GM12878 (cell line): ENCODE measurements at regions not wholly inside any gene's neighbourhood (a gene's known extent, or its start where the extent isn't known, plus 50 kb on each side); places are given as distances from the start of the nearest gene placed in this dataset.

ENCODE experiments used
- ATAC-seq: fragments of 200-7000 bp; cut with Tn5 transposase; 3 replicates; pipeline ENCODE4 v1.9.1; 2020; ENCODE audit warnings: mild to moderate bottlenecking, moderate library complexity
- BruUV-seq: library from RNA; stranded (reverse); fragments of 400-500 nt; replicated peaks from 2 replicates; lab custom pipeline; 2021; lab: Mats Ljungman, UMichigan
- CTCF ChIA-PET: fragments of 300-600 bp; sonication (Branson Sonifier 250); formaldehyde crosslinking; extraction: SDS; loops from one replicate; lab custom pipeline; 2021; ENCODE audit warnings: inconsistent platforms; lab: Yijun Ruan, JAX
- POLR2A ChIA-PET: fragments of 350-600 bp; formaldehyde crosslinking; extraction: SDS; loops from one replicate; lab custom pipeline; 2021; ENCODE audit warnings: inconsistent platforms; lab: Charles Lee
- RAD21 ChIA-PET: fragments of 300-600 bp; sonication (Branson Sonifier 250); formaldehyde crosslinking; loops from one replicate; lab custom pipeline; 2023; ENCODE audit warnings: antibody characterized with exemption; ENCODE audit not compliant: unreplicated experiment; lab: Charles Lee
- SMC1A ChIA-PET: fragments of 300-600 bp; sonication (Branson Sonifier 250); formaldehyde crosslinking; loops from one replicate; lab custom pipeline; 2023; ENCODE audit not compliant: unreplicated experiment, uncharacterized antibody; lab: Charles Lee
- DNase-seq: peaks from one replicate; pipeline ENCODE4 v3.0.0-alpha.2; 2011; ENCODE audit warnings: low read depth, low spot score
- FAIRE-seq: peaks from 3 replicates; lab custom pipeline; 2011; peaks lifted over from hg19 to GRCh38; lab: Jason Lieb, UNC
- H2AFZ ChIP-seq: 2 replicates; pipeline ENCODE4 v1.6.0; 2011; ENCODE audit warnings: low read depth, low read length, control low read depth; ENCODE audit not compliant: control insufficient read depth
- H3K27ac ChIP-seq: 2 replicates; pipeline ENCODE4 v1.5.1; 2011; ENCODE audit warnings: control low read depth; ENCODE audit not compliant: control insufficient read depth, insufficient read depth
- H3K27me3 ChIP-seq, 2 experiments: replicated peaks in 1 of 2; 2 replicates each; pipeline versions ENCODE4 v1.6.0 to v1.6.1; 2011; ENCODE audit warnings: low read length in 1 of 2; ENCODE audit not compliant: control insufficient read depth in 2 of 2, insufficient read depth in 2 of 2
- H3K36me3 ChIP-seq, 2 experiments: 2 replicates each; pipeline ENCODE4 v1.5.1; 2011; ENCODE audit warnings: low read length in 1 of 2; ENCODE audit not compliant: control insufficient read depth in 2 of 2, insufficient read depth in 2 of 2
- H3K4me1 ChIP-seq: 2 replicates; pipeline ENCODE4 v1.6.1; 2011; ENCODE audit warnings: mild to moderate bottlenecking, low read length, moderate library complexity, mixed read lengths; ENCODE audit not compliant: control insufficient read depth, insufficient read depth
- H3K4me2 ChIP-seq: 2 replicates; pipeline ENCODE4 v1.6.0; 2011; ENCODE audit warnings: control low read depth; ENCODE audit not compliant: control insufficient read depth, insufficient read depth
- H3K4me3 ChIP-seq: fragments of 200-600 bp; sonication (generic); 2 replicates; pipeline ENCODE4 v1.5.1; 2016
- H3K79me2 ChIP-seq: 2 replicates; pipeline ENCODE4 v1.6.0; 2011; ENCODE audit warnings: low read length; ENCODE audit not compliant: control insufficient read depth, insufficient read depth
- H3K9ac ChIP-seq: 2 replicates; pipeline ENCODE4 v1.8.0; 2011; ENCODE audit warnings: low read length, control low read depth, mixed read lengths; ENCODE audit not compliant: control insufficient read depth, insufficient read depth
- H3K9me3 ChIP-seq: replicated peaks from 3 replicates; pipeline ENCODE4 v1.5.1; 2011; ENCODE audit warnings: mild to moderate bottlenecking, low read length; ENCODE audit not compliant: control insufficient read depth, insufficient read depth
- H4K20me1 ChIP-seq: 2 replicates; pipeline ENCODE4 v1.6.0; 2011; ENCODE audit not compliant: control insufficient read depth, insufficient read depth
- ASH2L ChIP-seq: fragments of 300-600, 200-600 bp; sonication (generic); IDR thresholded peaks from 2 replicates; pipeline ENCODE4 v1.6.1; 2017; ENCODE audit warnings: low read depth, mild to moderate bottlenecking, borderline replicate concordance
- BHLHE40 ChIP-seq, 2 experiments: fragments of 450-650 bp in 1 of 2; IDR thresholded peaks; 2 replicates each; pipeline ENCODE4 v1.6.1; 2011 to 2017; ENCODE audit warnings: low read depth in 2 of 2, borderline replicate concordance in 1 of 2, improper control_type of control experiment in 1 of 2, low read length in 1 of 2, mild to moderate bottlenecking in 1 of 2
- CBFB ChIP-seq: IDR thresholded peaks from 2 replicates; pipeline ENCODE4 v1.6.1; 2016; ENCODE audit warnings: antibody characterized with exemption, low read depth
- CHD1 ChIP-seq: IDR thresholded peaks from 2 replicates; pipeline ENCODE4 v1.6.1; 2012; ENCODE audit warnings: low read depth, low read length, improper control_type of control experiment
- ESRRA ChIP-seq: IDR thresholded peaks from 2 replicates; pipeline ENCODE4 v1.6.1; 2012; ENCODE audit warnings: mild to moderate bottlenecking, low read length, improper control_type of control experiment
- FOS ChIP-seq: IDR thresholded peaks from 3 replicates; pipeline ENCODE4 v1.6.1; 2011; ENCODE audit warnings: borderline replicate concordance; ENCODE audit not compliant: insufficient read length; ENCODE audit errors: extremely low read depth
- HDGF ChIP-seq: fragments of 450-650 bp; IDR thresholded peaks from 2 replicates; pipeline ENCODE4 v1.6.1; 2016; ENCODE audit warnings: antibody characterized with exemption
- IKZF1 ChIP-seq: fragments of 450-650 bp; conservative IDR thresholded peaks from 2 replicates; pipeline ENCODE4 v1.6.1; 2017; ENCODE audit warnings: antibody characterized with exemption, mild to moderate bottlenecking
- IKZF2 ChIP-seq, 2 experiments: fragments of 450-650 bp; IDR thresholded peaks; 2 replicates each; pipeline ENCODE4 v1.6.1; 2017; ENCODE audit warnings: mild to moderate bottlenecking in 2 of 2, moderate library complexity in 2 of 2
- NBN ChIP-seq: fragments of 450-650 bp; IDR thresholded peaks from 2 replicates; pipeline ENCODE4 v1.6.1; 2016
- NFYB ChIP-seq: IDR thresholded peaks from 2 replicates; pipeline ENCODE4 v1.6.1; 2011; ENCODE audit warnings: low read depth, mild to moderate bottlenecking, low read length, improper control_type of control experiment, moderate library complexity; ENCODE audit not compliant: insufficient read depth
- NRF1 ChIP-seq: conservative IDR thresholded peaks from 2 replicates; pipeline ENCODE4 v1.6.1; 2011; ENCODE audit warnings: mild to moderate bottlenecking, low read depth, low read length, improper control_type of control experiment
- POU2F2 ChIP-seq: IDR thresholded peaks from 3 replicates; pipeline ENCODE4 v1.6.1; 2011; ENCODE audit warnings: low read depth, mild to moderate bottlenecking, low read length, borderline replicate concordance
- SREBF1 ChIP-seq: IDR thresholded peaks from 2 replicates; pipeline ENCODE4 v1.6.1; 2012; ENCODE audit warnings: mild to moderate bottlenecking, low read length
- ZNF217 ChIP-seq: fragments of 450-650 bp; IDR thresholded peaks from 2 replicates; pipeline ENCODE4 v1.6.1; 2017; ENCODE audit warnings: antibody characterized with exemption, mild to moderate bottlenecking
- WGBS: methylation state at CpG from one replicate; pipeline ENCODE4 v1.1.6; 2016; ENCODE audit warnings: low lambda C conversion rate; ENCODE audit not compliant: insufficient replicate concordance, insufficient coverage; ENCODE audit errors: missing lambda C conversion rate; 5-methylcytosine and 5-hydroxymethylcytosine counted together
- in situ Hi-C: fragments of 300-500 bp; cut with MboI; formaldehyde crosslinking; loops from 9 replicates; pipeline ENCODE4 v1.14.3; 2018; ENCODE audit warnings: mixed read lengths
- intact Hi-C: fragments of 100-400 bp; cut with micrococcal nuclease; formaldehyde crosslinking; loops from one replicate; pipeline ENCODE4 v1.14.2; 2022; ENCODE audit not compliant: unreplicated experiment
- TF ChIP-seq, protein P1 (sequence below): IDR thresholded peaks from 2 replicates; pipeline ENCODE4 v1.6.1; 2011; ENCODE audit warnings: low read depth, low read length, improper control_type of control experiment, borderline replicate concordance
- TF ChIP-seq, protein P2 (sequence below): fragments of 150-350 bp; IDR thresholded peaks from 2 replicates; pipeline ENCODE4 v1.6.1; 2014; ENCODE audit warnings: mild to moderate bottlenecking, low read depth, low read length
- TF ChIP-seq, protein P3 (sequence below): fragments of 450-650 bp; IDR thresholded peaks from 2 replicates; pipeline ENCODE4 v1.6.1; 2017; ENCODE audit warnings: borderline replicate concordance
- TF ChIP-seq, protein P4 (sequence below): IDR thresholded peaks from 2 replicates; pipeline ENCODE4 v1.6.1; 2011; ENCODE audit warnings: borderline replicate concordance, low read depth, mild to moderate bottlenecking, moderate library complexity, mixed read lengths, low read length; ENCODE audit not compliant: insufficient read depth; ENCODE audit errors: extremely low read length

DNA sequence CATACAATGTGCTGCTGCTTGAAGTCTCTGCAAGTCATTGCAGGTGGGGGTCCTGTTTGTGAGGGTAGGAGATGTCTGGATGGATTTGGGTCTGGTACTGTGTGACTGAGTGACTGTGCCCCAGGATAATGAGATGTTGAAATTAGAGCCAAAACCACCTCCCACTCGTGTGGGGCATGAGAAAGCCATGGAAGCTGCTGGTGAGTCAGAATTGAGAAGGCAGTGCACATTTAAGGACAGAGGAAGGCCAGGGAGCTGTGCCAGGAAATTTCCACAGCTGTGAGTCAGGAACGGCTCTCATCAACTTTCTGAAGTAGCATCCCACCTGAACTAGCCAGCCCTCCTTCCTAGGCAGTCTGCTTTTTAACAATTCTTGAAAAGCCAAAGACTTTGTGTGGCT lies 229.8 kb downstream of the DRD1 start:
- no TSS peak for BruUV-seq
- CTCF ChIA-PET, result no interaction called here
- intact Hi-C loops (no loop called here), in situ Hi-C loops (no loop called here)
- Histone ChIP-seq H4K20me1 (no peaks in the 10 kb centered on the region), H3K27ac (no peak overlapping the region), H3K4me2 (no peak overlapping the region), H2AFZ (no peak overlapping the region), H3K4me1 (no peaks in the 10 kb centered on the region), H3K79me2 (no peaks in the 10 kb centered on the region), H3K9ac (no peak overlapping the region), H3K9me3 (no peaks in the 10 kb centered on the region), H3K27me3 (no peaks in the 10 kb centered on the region), H3K36me3 (no peaks in the 10 kb centered on the region), H3K4me3 (no peak overlapping the region)
- DNase-seq (no peak), ATAC-seq (no peak), FAIRE-seq (no peak)
- POLR2A ChIA-PET, result no interaction called here
- RAD21 ChIA-PET, result no interaction called here
- 0% methylated on average over 2 of the region's 2 CpGs for WGBS
- SMC1A ChIA-PET, result no interaction called here
- TF ChIP-seq, protein P1, sequence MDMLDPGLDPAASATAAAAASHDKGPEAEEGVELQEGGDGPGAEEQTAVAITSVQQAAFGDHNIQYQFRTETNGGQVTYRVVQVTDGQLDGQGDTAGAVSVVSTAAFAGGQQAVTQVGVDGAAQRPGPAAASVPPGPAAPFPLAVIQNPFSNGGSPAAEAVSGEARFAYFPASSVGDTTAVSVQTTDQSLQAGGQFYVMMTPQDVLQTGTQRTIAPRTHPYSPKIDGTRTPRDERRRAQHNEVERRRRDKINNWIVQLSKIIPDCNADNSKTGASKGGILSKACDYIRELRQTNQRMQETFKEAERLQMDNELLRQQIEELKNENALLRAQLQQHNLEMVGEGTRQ, result no peak
- no peak for TF ChIP-seq NBN
- TF ChIP-seq ZNF217, result no peak
- no peak for TF ChIP-seq SREBF1
- no peak for TF ChIP-seq NFYB
- TF ChIP-seq IKZF1, result no peak
- TF ChIP-seq, protein P2, sequence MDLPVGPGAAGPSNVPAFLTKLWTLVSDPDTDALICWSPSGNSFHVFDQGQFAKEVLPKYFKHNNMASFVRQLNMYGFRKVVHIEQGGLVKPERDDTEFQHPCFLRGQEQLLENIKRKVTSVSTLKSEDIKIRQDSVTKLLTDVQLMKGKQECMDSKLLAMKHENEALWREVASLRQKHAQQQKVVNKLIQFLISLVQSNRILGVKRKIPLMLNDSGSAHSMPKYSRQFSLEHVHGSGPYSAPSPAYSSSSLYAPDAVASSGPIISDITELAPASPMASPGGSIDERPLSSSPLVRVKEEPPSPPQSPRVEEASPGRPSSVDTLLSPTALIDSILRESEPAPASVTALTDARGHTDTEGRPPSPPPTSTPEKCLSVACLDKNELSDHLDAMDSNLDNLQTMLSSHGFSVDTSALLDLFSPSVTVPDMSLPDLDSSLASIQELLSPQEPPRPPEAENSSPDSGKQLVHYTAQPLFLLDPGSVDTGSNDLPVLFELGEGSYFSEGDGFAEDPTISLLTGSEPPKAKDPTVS, result no peak
- TF ChIP-seq, protein P3, sequence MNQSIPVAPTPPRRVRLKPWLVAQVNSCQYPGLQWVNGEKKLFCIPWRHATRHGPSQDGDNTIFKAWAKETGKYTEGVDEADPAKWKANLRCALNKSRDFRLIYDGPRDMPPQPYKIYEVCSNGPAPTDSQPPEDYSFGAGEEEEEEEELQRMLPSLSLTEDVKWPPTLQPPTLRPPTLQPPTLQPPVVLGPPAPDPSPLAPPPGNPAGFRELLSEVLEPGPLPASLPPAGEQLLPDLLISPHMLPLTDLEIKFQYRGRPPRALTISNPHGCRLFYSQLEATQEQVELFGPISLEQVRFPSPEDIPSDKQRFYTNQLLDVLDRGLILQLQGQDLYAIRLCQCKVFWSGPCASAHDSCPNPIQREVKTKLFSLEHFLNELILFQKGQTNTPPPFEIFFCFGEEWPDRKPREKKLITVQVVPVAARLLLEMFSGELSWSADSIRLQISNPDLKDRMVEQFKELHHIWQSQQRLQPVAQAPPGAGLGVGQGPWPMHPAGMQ, result no peak
- no peak for TF ChIP-seq BHLHE40 (IDR thresholded peaks at IDR 0.05; ENCODE audit: borderline replicate concordance in 1 of 2, low read depth in 2 of 2, low read length in 1 of 2)
- TF ChIP-seq HDGF, result no peak
- TF ChIP-seq POU2F2, result no peak
- TF ChIP-seq CBFB, result no peak
- no peak for TF ChIP-seq ASH2L
- no peak for TF ChIP-seq CHD1
- no peak for TF ChIP-seq NRF1
- no peak for TF ChIP-seq FOS
- no peak for TF ChIP-seq ESRRA
- TF ChIP-seq, protein P4, sequence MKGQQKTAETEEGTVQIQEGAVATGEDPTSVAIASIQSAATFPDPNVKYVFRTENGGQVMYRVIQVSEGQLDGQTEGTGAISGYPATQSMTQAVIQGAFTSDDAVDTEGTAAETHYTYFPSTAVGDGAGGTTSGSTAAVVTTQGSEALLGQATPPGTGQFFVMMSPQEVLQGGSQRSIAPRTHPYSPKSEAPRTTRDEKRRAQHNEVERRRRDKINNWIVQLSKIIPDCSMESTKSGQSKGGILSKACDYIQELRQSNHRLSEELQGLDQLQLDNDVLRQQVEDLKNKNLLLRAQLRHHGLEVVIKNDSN, result no peak
- TF ChIP-seq IKZF2 (IDR thresholded peaks at IDR 0.05), result no peak
